PC-3 (cell line): ENCODE measurements at regions not wholly inside any gene's neighbourhood (a gene's known extent, or its start where the extent isn't known, plus 50 kb on each side); places are given as distances from the start of the nearest gene placed in this dataset.

ENCODE experiments used
- ATAC-seq: fragments of 200-7000 bp; cut with Tn5 transposase; 2 replicates; pipeline ENCODE4 v1.9.1; 2020; ENCODE audit warnings: mild to moderate bottlenecking, moderate library complexity
- BruUV-seq: library from RNA; stranded (reverse); fragments of 400-500 nt; replicated peaks from 2 replicates; lab custom pipeline; 2021; lab: Mats Ljungman, UMichigan
- CTCF ChIA-PET: fragments of 300-600 bp; sonication (Branson Sonifier 250); formaldehyde crosslinking; loops from one replicate; lab custom pipeline; 2022; ENCODE audit warnings: antibody characterized with exemption; lab: Charles Lee
- POLR2A ChIA-PET: fragments of 300-600 bp; sonication (Branson Sonifier 250); formaldehyde crosslinking; loops from one replicate; lab custom pipeline; 2022; ENCODE audit warnings: antibody characterized with exemption; ENCODE audit not compliant: unreplicated experiment; lab: Charles Lee
- DNase-seq: peaks from one replicate; pipeline ENCODE4 v3.0.0-alpha.2; 2015
- H2AFZ ChIP-seq: fragments of 300-600 bp; sonication (generic); 2 replicates; pipeline ENCODE4 v1.6.0; 2016; ENCODE audit warnings: antibody characterized with exemption, low read length
- H3F3A ChIP-seq: fragments of 300-600 bp; sonication (generic); one replicate; pipeline ENCODE4 v1.6.0; 2017; ENCODE audit warnings: antibody characterized with exemption, low read length, control low read depth, mild to moderate bottlenecking; ENCODE audit not compliant: unreplicated experiment
- H3K27ac ChIP-seq: fragments of 300-600 bp; sonication (generic); 2 replicates; pipeline ENCODE4 v1.5.1; 2016; ENCODE audit warnings: mild to moderate bottlenecking, low read length
- H3K27me3 ChIP-seq: fragments of 300-600 bp; sonication (generic); 2 replicates; pipeline ENCODE4 v1.6.1; 2016; ENCODE audit warnings: low read length, mixed read lengths
- H3K36me3 ChIP-seq: fragments of 300-600 bp; sonication (generic); 2 replicates; pipeline ENCODE4 v1.6.1; 2016; ENCODE audit warnings: low read depth, mixed run types, low read length, mixed read lengths
- H3K4me1 ChIP-seq: fragments of 300-600 bp; sonication (generic); 2 replicates; pipeline ENCODE4 v1.5.1; 2016; ENCODE audit warnings: low read length; ENCODE audit not compliant: insufficient read depth
- H3K4me2 ChIP-seq: fragments of 300-600 bp; sonication (generic); 2 replicates; pipeline ENCODE4 v1.6.0; 2016; ENCODE audit warnings: low read length
- H3K4me3 ChIP-seq: fragments of 300-600 bp; sonication (generic); 2 replicates; pipeline ENCODE4 v1.5.1; 2016; ENCODE audit warnings: mild to moderate bottlenecking, low read length, mixed read lengths
- H3K79me2 ChIP-seq: fragments of 300-600 bp; sonication (generic); 2 replicates; pipeline ENCODE4 v1.6.1; 2017; ENCODE audit warnings: low read length, mixed read lengths
- H3K9ac ChIP-seq: fragments of 300-600 bp; sonication (generic); 2 replicates; pipeline ENCODE4 v1.6.0; 2016; ENCODE audit warnings: mild to moderate bottlenecking, low read length
- H3K9me2 ChIP-seq: fragments of 300-600 bp; sonication (generic); replicated peaks from 2 replicates; pipeline ENCODE4 v1.6.1; 2016; ENCODE audit warnings: mixed run types, low read length, mixed read lengths
- H3K9me3 ChIP-seq: fragments of 300-600 bp; sonication (generic); 2 replicates; pipeline ENCODE4 v1.6.1; 2016; ENCODE audit warnings: low read length, mixed read lengths
- H4K20me1 ChIP-seq: fragments of 300-600 bp; sonication (generic); 2 replicates; pipeline ENCODE4 v1.6.1; 2016; ENCODE audit warnings: low read length, mixed read lengths
- EZH2 ChIP-seq: fragments of 300-600 bp; sonication (generic); IDR thresholded peaks from one replicate; pipeline ENCODE4 v1.6.1; 2017; ENCODE audit warnings: antibody characterized with exemption, mild to moderate bottlenecking, low read length; ENCODE audit not compliant: unreplicated experiment
- EZH2phosphoT487 ChIP-seq: fragments of 300-600 bp; sonication (generic); IDR thresholded peaks from 2 replicates; pipeline ENCODE4 v1.6.1; 2018; ENCODE audit warnings: mild to moderate bottlenecking, antibody characterized with exemption, low read length, borderline replicate concordance
- intact Hi-C: fragments of 100-400 bp; cut with micrococcal nuclease; formaldehyde crosslinking; loops from 2 replicates; pipeline ENCODE4 v1.9.0; 2023
- TF ChIP-seq, protein P1 (sequence below): fragments of 300-600 bp; sonication (generic); conservative IDR thresholded peaks from 2 replicates; pipeline ENCODE4 v1.5.1; 2017; ENCODE audit warnings: antibody characterized with exemption, low read depth, mild to moderate bottlenecking, low read length

DNA sequence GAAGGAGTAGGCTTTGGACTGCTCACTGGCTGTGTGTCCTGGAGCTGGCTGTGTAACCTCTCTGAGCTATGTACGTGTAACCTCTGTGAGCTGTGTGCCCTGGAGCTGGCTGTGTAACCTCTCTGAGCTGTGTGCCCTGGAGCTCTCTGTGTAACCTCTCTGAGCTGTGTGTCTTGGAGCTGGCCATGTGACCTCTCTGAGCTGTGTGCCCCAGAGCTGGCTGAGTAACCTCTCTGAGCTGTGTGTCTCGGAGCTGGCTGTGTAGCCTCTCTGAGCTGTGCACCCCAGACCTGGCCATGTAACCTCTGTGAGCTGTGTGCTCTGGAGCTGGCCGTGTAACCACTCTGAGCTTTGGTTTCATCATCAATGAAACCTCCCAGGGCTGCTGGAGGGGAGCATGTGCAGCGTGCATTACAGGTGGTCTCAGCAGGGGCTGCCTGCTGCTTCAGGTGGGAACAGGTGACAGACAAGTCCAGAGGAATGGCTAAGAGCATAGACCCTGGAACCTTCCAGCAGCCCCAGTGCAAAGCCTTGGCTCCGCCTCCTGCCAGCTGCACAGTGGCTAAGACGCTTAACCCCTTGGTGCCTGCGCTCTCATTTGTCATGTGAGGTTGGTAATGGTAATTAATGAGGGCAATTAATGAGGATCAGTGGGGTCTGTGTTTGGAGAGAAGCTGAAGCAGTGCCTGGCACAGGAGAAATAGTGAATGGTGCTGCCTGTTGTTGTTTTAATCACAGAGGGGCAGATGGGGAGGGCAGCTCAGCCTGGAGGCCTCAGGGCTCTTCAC lies 86.7 kb downstream of the KATNIP start:
- CTCF ChIA-PET, result no interaction called here

DNA sequence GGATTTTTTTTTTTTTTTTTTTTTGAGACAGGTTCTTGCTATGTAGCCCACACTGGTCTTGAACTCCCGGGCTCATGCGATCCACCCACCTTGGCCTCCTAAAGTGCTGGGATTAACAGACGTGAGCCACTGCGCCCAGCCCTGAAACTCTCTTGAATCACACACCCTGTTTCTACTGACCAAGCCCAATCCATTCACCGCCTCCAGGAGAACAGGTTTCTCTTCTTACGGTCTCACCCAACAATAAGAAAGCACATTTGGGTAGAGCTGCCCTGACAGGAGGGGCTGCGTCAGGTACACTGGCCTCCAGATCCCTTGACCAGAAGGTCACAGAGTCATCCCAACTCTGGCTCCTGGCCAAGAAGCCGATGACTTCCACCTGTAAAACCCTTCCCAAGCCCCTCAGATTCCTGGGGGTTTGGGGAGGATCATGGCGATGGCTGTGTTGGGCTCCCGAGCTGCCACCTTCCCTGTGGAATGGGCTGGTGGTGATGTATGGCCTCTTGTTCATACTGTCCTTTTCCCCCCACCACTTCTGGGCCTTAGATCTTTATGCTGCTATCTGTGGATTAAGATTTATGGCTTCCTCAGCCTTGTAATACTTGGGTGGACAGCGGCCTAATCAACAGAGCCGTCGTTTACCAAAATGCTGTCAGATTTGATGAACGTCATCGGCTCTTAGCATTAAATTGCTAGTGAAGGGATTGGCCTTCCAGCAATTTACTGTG lies 89.1 kb downstream of the KATNIP start:
- no TSS peak for BruUV-seq
- H3K4me2 ChIP-seq, result no peak overlapping the region
- H3K4me1 ChIP-seq, result no peaks in the 10 kb centered on the region
- ChIA-PET CTCF (interaction anchor here (0.6 kb wide), 1 partner anchor 8 kb away, joined by 3 read pairs; no protein-coding TSS in a partner anchor), POLR2A (no interaction called here)
- no peaks in the 10 kb centered on the region for H3F3A ChIP-seq
- H3K27me3 ChIP-seq, result no peaks in the 10 kb centered on the region
- no peak overlapping the region for H3K4me3 ChIP-seq
- no peak overlapping the region for H3K9ac ChIP-seq
- DNase-seq (no peak), ATAC-seq (no peak)
- H3K79me2 ChIP-seq, result no peaks in the 10 kb centered on the region
- no peak for TF ChIP-seq EZH2phosphoT487
- no peak for TF ChIP-seq EZH2
- TF ChIP-seq, protein P1, sequence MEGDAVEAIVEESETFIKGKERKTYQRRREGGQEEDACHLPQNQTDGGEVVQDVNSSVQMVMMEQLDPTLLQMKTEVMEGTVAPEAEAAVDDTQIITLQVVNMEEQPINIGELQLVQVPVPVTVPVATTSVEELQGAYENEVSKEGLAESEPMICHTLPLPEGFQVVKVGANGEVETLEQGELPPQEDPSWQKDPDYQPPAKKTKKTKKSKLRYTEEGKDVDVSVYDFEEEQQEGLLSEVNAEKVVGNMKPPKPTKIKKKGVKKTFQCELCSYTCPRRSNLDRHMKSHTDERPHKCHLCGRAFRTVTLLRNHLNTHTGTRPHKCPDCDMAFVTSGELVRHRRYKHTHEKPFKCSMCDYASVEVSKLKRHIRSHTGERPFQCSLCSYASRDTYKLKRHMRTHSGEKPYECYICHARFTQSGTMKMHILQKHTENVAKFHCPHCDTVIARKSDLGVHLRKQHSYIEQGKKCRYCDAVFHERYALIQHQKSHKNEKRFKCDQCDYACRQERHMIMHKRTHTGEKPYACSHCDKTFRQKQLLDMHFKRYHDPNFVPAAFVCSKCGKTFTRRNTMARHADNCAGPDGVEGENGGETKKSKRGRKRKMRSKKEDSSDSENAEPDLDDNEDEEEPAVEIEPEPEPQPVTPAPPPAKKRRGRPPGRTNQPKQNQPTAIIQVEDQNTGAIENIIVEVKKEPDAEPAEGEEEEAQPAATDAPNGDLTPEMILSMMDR, result no peak
- H3K9me2 ChIP-seq, result no peaks in the 10 kb centered on the region
- intact Hi-C loops, result no loop called here
- no peaks in the 10 kb centered on the region for H4K20me1 ChIP-seq
- no peak overlapping the region for H3K27ac ChIP-seq
- H2AFZ ChIP-seq, result no peak overlapping the region
- no peaks in the 10 kb centered on the region; the same call in 1 of the 2 replicates for H3K36me3 ChIP-seq
- no peaks in the 10 kb centered on the region for H3K9me3 ChIP-seq

More for the DNA sequence above, 86.7 kb downstream of the KATNIP start:
- Histone ChIP-seq H3K36me3 (no peaks in the 10 kb centered on the region; the same call in 1 of the 2 replicates), H3K4me3 (no peak overlapping the region), H3K79me2 (no peaks in the 10 kb centered on the region), H3K27me3 (no peaks in the 10 kb centered on the region), H3K9me2 (no peaks in the 10 kb centered on the region), H3K4me2 (no peak overlapping the region), H3F3A (no peaks in the 10 kb centered on the region), H3K9ac (no peak overlapping the region), H3K9me3 (no peaks in the 10 kb centered on the region), H3K27ac (no peak overlapping the region), H3K4me1 (no peaks in the 10 kb centered on the region), H2AFZ (no peak overlapping the region), H4K20me1 (no peaks in the 10 kb centered on the region)
- TF ChIP-seq EZH2 (no peak), EZH2phosphoT487 (no peak)
- TF ChIP-seq, protein P1, result no peak
- DNase-seq, result no peak
- POLR2A ChIA-PET, result no interaction called here
- no peak for ATAC-seq
- no TSS peak for BruUV-seq
- intact Hi-C loops, result no loop called here
